HFF-Myc (cell line): ENCODE measurements at regions not wholly inside any gene's neighbourhood (a gene's known extent, or its start where the extent isn't known, plus 50 kb on each side); places are given as distances from the start of the nearest gene placed in this dataset.
"Not testable (repeated sequence)": the region's sequence is repeated elsewhere in the genome, so short reads cannot be mapped to it uniquely, and the experiment has no call there.

ENCODE experiments used
- DNase-seq: peaks from one replicate; pipeline ENCODE4 v3.0.0-alpha.2; 2011; ENCODE audit warnings: low read depth; ENCODE audit errors: extremely low read depth
- H3K4me3 ChIP-seq: replicated peaks from 2 replicates; pipeline ENCODE4 v1.5.1; 2011; ENCODE audit warnings: low read depth, mild to moderate bottlenecking, control low read depth, low read length
- CTCF ChIP-seq: IDR thresholded peaks from 2 replicates; pipeline ENCODE4 v1.5.1; 2012; ENCODE audit warnings: mild to moderate bottlenecking, low read depth, low read length, control low read depth; ENCODE audit errors: missing control alignments

GRCh38 chr1:194629011-194629410 lies 1442.6 kb upstream of the B3GALT2 start:
- DNase-seq, result no peak
- TF ChIP-seq CTCF, result no peak
- no peak overlapping the region for H3K4me3 ChIP-seq

- no peak for DNase-seq
- no peak overlapping the region for H3K4me3 ChIP-seq
- no peak for TF ChIP-seq CTCF
These were observed 1438.4 kb upstream of the B3GALT2 start for GRCh38 chr1:194624833-194625232.

GRCh38 chr1:194618101-194618500 lies 1431.7 kb upstream of the B3GALT2 start:
- TF ChIP-seq CTCF, result no peak
- no peak for DNase-seq
- H3K4me3 ChIP-seq, result no peak overlapping the region

- not testable (repeated sequence) for DNase-seq, H3K4me3 ChIP-seq
These were observed 1430.9 kb upstream of the B3GALT2 start for GRCh38 chr1:194617272-194617671.

GRCh38 chr1:194616835-194617234 lies 1430.4 kb upstream of the B3GALT2 start:
- H3K4me3 ChIP-seq, result no peak overlapping the region
- TF ChIP-seq CTCF, result no peak
- DNase-seq, result no peak

- TF ChIP-seq CTCF, result no peak
- no peak for DNase-seq
- no peak overlapping the region for H3K4me3 ChIP-seq
These were observed 1415.8 kb upstream of the B3GALT2 start for GRCh38 chr1:194602184-194602583.

- no peak for DNase-seq
- no peak for TF ChIP-seq CTCF
- H3K4me3 ChIP-seq, result no peak overlapping the region
These were observed 1414.3 kb upstream of the B3GALT2 start for GRCh38 chr1:194600716-194601115.

- no peak for TF ChIP-seq CTCF
- no peak for DNase-seq
- H3K4me3 ChIP-seq, result no peak overlapping the region
These were observed 1411.7 kb upstream of the B3GALT2 start for GRCh38 chr1:194598098-194598497.
